RWPE1 (cell line): ENCODE measurements at regions not wholly inside any gene's neighbourhood (a gene's known extent, or its start where the extent isn't known, plus 50 kb on each side); places are given as distances from the start of the nearest gene placed in this dataset.
A peak's percentile ranks its signal among the peaks of the same experiment; 100 is the strongest.

Experiments
- CTCF ChIA-PET: fragments of 350-600 bp; sonication (Branson Sonifier 250); formaldehyde crosslinking; extraction: SDS; loops from one replicate; lab custom pipeline; 2021; lab: Yijun Ruan, JAX
- POLR2A ChIA-PET: fragments of 400-600 bp; formaldehyde crosslinking; extraction: SDS; loops from one replicate; lab custom pipeline; 2020; ENCODE audit warnings: antibody characterized with exemption; ENCODE audit not compliant: low non-redundant PET; lab: Yijun Ruan, JAX
- DNase-seq: peaks from one replicate; pipeline ENCODE4 v3.0.0; 2012; ENCODE audit warnings: low spot score
- H3K27ac ChIP-seq: fragments of 450-650 bp; 2 replicates; pipeline ENCODE4 v1.5.1; 2017
- CTCF ChIP-seq: fragments of 450-650 bp; conservative IDR thresholded peaks from 2 replicates; pipeline ENCODE4 v1.5.1; 2017; ENCODE audit warnings: low read depth, mild to moderate bottlenecking

- no peak for TF ChIP-seq CTCF
- CTCF ChIA-PET: no interaction called here
- no peak overlapping the region for H3K27ac ChIP-seq
- DNase-seq: no peak
- POLR2A ChIA-PET: no interaction called here
Observed at GRCh38 chr11:28842716-28843115, 734.5 kb downstream of the METTL15 start.

- no peak for DNase-seq
- ChIA-PET POLR2A (no interaction called here), CTCF (no interaction called here)
- no peak for TF ChIP-seq CTCF
- no peak overlapping the region for H3K27ac ChIP-seq
Observed at GRCh38 chr11:28838741-28839140, 730.6 kb downstream of the METTL15 start.

DNA sequence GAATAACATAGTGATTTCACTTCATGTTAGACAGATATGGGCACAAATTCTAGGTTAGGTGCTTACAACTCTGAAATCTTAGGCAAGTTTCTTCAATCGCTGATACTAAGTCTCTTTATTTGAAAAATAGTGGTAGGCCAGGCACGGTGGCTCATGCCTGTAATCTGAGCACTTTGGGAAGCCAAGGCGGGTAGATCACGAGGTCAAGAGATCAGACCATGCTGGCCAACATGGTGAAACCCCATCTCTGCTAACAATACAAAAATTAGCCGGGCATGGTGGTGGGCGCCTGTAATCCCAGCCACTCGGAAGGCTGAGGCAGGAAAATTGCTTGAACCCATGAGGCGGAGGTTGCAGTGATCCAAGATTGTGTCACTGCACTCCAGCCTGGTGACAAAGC, 729.4 kb downstream of the METTL15 start:
- H3K27ac ChIP-seq: peak overlapping the region; percentile 33; the same call in 1 of the 2 replicates
- DNase-seq: no peak
- no peak for TF ChIP-seq CTCF
- CTCF ChIA-PET: no interaction called here
- POLR2A ChIA-PET: no interaction called here

GRCh38 chr11:28836285-28837081, 728.3 kb downstream of the METTL15 start:
- H3K27ac ChIP-seq: no peak overlapping the region
- ChIA-PET POLR2A (no interaction called here), CTCF (no interaction called here)
- peak; percentile 74 for DNase-seq
- no peak for TF ChIP-seq CTCF

- POLR2A ChIA-PET: no interaction called here
- H3K27ac ChIP-seq: no peak overlapping the region
- no peak for TF ChIP-seq CTCF
- DNase-seq: no peak
- CTCF ChIA-PET: no interaction called here
Observed at GRCh38 chr11:28835790-28836189, 727.6 kb downstream of the METTL15 start.

GRCh38 chr11:28835317-28835716, 727.1 kb downstream of the METTL15 start:
- no peak for DNase-seq
- CTCF ChIA-PET: no interaction called here
- TF ChIP-seq CTCF: no peak
- H3K27ac ChIP-seq: no peak overlapping the region
- POLR2A ChIA-PET: no interaction called here
